ENCODE measurements at regions not wholly inside any gene's neighbourhood (a gene's known extent, or its start where the extent isn't known, plus 50 kb on each side); places are given as distances from the start of the nearest gene placed in this dataset.

DNA sequence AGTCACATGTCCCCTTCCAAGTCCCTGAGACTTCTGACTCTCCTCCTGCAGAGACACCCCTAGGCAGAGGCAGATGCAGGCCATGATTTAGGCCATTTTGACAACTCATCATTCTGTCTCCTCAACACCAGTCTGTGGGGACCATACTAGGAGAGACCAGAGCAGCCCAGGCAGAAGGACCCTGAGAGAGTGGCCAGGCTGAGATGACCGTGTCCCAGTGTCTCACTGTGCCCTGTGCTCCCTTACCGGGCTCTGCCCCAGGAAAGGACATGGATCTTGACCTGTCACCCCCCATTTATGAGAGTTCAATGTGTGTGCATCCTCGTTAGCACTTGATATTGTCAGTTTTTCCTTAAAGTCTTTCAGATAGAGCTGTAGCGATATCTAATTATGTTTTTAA is 52.4 kb upstream of the IGLL5 start:
- Mint-ChIP-seq H3K4me3 (no peak overlapping the region), H3K9me3 (peaks cover 1% of the 10 kb centered on the region), H3K27me3 (peaks cover 48% of the 10 kb centered on the region), H3K27ac (no peak overlapping the region), H3K4me1 (peaks cover 20% of the 10 kb centered on the region), H3K36me3 (no peaks in the 10 kb centered on the region)
- no peak for DNase-seq
- CTCF ChIA-PET = interaction anchor here (1.2 kb wide), 1 partner anchor 15 kb away, joined by 4 read pairs; no protein-coding TSS in a partner anchor

DNA sequence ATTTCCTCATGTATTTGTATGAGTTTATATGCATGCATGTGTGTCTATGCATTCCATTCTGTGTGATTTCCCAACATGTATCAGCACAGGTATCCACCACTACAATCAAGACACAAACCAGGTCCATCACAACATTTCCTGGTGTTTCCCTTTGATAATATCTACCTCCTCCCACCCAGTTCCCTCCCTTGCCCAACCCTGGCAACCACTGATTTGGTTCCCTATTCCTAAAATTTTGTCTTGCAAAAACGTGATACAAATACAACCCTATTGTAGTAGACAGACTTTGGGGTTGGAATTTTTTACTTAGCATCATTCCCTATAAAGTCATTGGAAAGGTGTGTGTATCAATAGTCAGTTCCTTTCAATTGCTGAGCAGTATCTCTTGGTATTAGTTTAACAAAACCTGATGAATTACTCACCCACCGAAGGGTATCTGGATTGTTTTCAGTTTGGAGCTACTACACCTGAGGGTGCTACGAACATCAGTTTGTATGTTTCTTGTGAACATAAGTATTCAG is 51.8 kb upstream of the IGLL5 start:
- Mint-ChIP-seq H3K27me3 (peaks cover 42% of the 10 kb centered on the region), H3K4me1 (peaks cover 20% of the 10 kb centered on the region), H3K9me3 (peaks cover 1% of the 10 kb centered on the region), H3K36me3 (no peaks in the 10 kb centered on the region), H3K4me3 (no peak overlapping the region), H3K27ac (no peak overlapping the region)
- CTCF ChIA-PET = interaction anchor here (1.2 kb wide), 1 partner anchor 15 kb away, joined by 4 read pairs; no protein-coding TSS in a partner anchor
- DNase-seq = no peak

DNA sequence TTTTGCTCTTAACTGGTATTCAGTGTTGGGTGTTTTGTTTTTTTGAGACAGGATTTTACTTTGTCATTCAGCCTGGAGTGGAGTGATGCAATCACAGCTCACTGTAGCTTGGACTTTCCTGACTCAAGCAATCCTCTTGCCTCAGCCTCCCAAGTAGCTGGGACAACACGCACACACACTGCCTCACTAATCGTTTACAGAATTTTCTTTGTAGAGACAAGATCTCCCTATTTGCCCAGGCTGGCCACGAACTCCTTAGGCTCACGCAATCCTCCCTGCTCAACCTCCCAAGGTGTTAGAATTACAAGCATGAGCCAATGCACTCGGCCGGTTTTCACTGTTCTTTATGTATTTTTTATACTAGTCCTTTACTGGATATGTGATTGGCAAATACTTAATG is 51.0 kb upstream of the IGLL5 start:
- H3K27me3 Mint-ChIP-seq = peaks cover 41% of the 10 kb centered on the region
- H3K27ac Mint-ChIP-seq = no peak overlapping the region
- H3K9me3 Mint-ChIP-seq = no peaks in the 10 kb centered on the region
- no peak overlapping the region for H3K4me3 Mint-ChIP-seq
- no peak for DNase-seq
- H3K4me1 Mint-ChIP-seq = peaks cover 20% of the 10 kb centered on the region
- CTCF ChIA-PET = no interaction called here
- no peaks in the 10 kb centered on the region for H3K36me3 Mint-ChIP-seq

All from activated naive CD4-positive, alpha-beta T cell treated with anti-CD3 and anti-CD28 coated beads, Interleukin-2, amount 10 ng/mL, durations not matched to agents 7 days and 5 days (primary cell).